HG02973 (cell line): ENCODE measurements at regions not wholly inside any gene's neighbourhood (a gene's known extent, or its start where the extent isn't known, plus 50 kb on each side); places are given as distances from the start of the nearest gene placed in this dataset.
"Not testable (repeated sequence)": the region's sequence is repeated elsewhere in the genome, so short reads cannot be mapped to it uniquely, and the experiment has no call there.

ENCODE experiments used
- ATAC-seq: cut with Tn5 transposase; IDR thresholded peaks from one replicate; pipeline ENCODE4 v1.9.1; 2021; ENCODE audit warnings: moderate library complexity; ENCODE audit not compliant: unreplicated experiment

DNA sequence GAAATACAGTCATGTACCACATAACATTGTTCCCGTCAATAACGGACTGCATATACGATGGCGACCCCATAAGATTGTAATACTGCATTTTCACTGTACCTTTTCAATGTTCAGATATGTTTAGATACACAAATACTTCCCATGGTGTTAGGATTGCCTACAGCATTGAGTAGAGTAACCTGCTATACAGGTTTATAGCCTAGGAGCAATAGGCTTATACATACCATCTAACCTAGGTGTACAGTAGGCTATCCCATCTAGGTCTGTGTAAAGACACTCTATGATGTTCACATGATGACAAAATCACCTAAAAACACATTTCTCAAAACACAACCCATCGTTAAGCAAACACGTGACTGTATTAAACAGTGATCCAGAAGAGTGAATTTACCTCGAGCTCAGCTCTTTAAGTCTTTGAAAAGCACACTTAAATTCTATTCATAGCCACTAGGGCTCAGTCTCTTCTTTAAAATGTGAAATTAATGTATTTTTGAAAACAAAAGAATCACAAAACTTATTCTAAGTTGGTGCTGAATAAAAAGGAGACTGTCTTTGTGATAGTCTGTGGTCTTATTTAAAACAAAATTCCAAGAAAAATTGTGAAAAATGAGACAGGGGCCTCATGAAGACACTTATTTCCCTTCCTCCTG lies 239.1 kb upstream of the ARID2 start:
- no peak for ATAC-seq

GRCh38 chr12:45494279-45494678 lies 235.2 kb upstream of the ARID2 start:
- no peak for ATAC-seq

DNA sequence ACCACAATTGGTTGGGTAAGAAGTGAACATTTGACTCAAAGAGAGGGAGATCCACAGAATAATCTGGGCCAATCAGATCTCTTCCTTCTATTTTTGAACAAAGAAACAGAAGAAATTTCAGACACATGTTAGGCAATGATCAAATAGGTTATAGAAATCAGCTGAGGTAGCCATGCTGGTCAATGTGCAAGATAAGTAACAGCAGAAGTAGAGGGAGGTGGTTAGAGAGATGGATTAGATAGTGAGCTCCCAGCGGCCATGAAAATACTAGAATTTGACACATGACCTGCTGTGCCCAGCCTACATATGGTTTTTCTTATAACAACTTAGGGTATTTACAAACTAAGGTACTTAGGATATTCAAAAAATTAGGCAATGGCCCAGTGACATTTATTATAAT lies 230.9 kb upstream of the ARID2 start:
- no peak for ATAC-seq

DNA sequence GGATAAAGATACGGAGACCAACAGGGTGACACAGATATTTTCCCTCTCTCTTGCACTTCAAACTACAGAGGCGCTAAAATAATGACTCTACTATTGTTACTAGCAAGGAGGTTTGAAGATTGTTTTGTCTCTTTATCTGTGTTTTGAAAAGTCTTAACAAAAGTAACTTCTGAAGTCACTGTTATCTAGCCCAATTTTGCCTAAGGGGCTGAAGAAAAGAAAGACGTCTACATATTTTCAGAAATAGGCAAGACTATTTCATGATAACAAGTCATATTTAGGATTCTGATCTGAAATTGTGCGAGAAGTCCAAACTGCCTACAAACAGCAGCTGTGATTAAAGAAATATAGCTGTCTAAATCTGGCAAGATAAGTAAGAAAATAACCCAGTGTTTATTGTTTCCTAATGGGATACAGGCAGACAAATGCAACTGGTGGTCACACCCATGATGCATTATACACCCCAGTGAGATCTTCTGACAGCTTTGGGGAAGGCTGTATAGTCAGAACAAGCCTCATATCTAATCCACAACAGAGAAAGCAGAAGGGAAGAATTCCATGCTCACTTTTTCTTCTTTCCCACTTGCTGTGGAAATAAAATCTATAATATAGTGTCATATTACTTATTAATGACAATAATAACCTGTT lies 226.9 kb upstream of the ARID2 start:
- ATAC-seq: no peak

DNA sequence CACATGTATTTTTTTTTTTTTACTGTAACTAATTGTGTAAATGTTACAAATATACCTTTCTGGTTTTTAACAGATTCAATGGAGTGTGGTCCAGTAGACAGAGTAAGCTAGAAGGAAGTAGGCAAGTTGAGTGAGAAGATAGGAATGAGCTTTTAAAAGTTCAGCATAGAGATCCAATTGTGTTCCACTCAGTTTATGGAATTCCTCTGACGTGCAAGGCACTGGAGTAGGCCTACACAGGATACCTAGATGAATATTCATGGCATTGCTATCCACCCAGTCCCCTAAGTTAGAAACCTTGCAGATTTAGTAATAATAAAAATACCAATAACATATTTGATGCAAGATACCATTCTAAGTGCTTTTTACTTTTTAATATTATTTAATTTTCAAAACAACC lies 225.6 kb upstream of the ARID2 start:
- no peak for ATAC-seq

GRCh38 chr12:45504316-45505010 lies 225.0 kb upstream of the ARID2 start:
- ATAC-seq: no peak

DNA sequence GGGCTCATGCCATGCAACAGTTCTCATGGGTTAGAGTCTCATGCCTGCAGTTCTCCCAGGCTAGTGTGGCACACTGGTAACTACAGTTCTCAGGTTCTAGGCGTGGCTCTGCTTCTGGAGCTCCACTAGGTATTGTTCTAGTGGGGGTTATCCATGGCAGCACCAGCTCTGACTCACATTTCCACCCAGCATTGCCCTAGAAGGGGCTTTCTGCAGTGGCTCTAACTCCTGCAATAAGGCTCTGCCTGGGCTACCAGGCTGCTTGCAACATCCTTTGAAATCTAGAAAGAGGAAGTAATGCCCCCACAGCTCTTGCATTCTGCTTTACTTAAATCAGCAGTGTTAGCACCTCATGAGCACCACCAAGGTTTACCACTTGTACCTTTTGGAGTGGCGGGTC lies 220.3 kb upstream of the ARID2 start:
- ATAC-seq: peak; percentile 69

DNA sequence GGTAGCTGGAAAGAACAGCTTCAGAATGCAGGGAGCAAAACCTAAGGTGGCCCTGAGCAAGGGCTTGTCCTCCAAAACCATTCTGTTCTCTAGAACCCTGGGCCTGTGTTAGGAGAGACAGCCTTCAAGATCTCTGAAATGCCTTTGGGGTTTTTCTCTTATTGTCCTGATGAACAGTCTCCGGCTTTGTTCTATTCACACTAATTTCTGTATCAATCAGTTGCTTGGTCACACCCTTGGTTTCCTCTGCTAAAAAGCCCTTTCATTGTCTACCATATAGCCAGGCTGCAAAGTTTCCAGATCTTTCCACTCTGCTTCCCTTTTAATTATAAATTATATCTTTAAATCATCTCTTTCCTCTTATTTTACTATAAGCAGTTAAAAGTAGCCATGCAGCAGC lies 219.9 kb upstream of the ARID2 start:
- ATAC-seq: no peak

DNA sequence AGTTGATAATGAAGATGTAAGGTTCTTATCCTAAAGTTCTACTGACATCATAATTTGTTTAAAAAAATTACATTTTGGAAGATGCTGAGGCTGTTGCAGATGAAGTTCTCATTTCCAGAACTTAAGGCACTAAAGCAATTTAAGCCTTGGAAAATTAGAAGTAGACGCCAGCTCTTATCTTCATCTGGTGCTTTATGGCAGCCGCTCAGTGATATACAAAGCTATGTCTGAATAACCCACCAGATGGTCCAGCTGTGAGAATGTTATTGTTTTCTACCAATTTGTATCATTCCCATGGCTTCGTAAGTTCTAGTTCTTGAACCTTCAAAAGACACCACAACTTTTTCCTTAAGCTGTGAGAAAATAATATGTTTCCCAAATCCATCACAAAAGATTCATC lies 212.1 kb upstream of the ARID2 start:
- no peak for ATAC-seq

- no peak for ATAC-seq
Observed at GRCh38 chr12:45518291-45519235, 210.9 kb upstream of the ARID2 start.

GRCh38 chr12:45522227-45522626 lies 207.3 kb upstream of the ARID2 start:
- ATAC-seq: no peak

GRCh38 chr12:45526823-45527222 lies 202.7 kb upstream of the ARID2 start:
- ATAC-seq: not testable (repeated sequence)

DNA sequence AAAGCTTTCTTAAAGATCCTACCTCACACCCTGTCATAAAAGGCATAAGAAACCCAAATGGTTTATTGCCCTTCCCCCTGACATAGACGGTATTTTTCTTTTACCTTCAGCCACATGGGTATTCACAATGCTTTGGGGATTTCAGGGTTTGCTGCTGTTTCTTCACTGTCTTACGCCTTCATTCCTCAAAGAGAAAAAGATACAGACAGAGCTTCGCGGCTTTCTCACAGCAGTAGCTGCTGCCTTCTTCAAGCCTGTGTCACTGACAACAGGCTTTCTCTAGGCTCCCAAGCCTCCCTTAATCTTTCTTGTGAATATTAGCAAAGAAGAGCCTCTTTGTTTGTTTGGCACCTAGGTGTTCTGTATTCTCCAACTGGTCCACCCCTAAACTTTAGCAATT lies 197.4 kb upstream of the ARID2 start:
- no peak for ATAC-seq

DNA sequence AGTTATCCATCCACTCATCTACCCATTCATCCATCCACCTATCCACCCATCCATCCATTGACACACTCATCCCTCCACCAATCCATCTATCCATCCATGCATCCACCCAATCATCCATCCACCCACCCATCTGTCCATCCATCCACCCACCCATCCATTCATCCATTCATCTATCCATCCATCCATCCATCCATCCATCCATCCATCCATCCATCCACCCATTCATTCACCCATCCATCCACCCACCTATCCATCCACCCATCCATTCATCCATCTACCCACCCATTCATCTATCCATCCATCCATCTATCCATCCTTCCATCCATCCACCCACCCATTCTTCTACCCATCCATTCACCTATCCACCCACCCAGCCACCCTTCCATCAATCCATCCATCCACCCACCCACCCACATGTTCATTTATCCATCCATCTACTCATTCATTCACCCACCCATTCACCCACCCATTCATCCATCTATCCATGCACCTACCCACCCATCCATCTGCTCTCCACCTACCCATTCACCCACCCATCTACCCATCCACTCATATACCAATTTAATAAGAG lies 193.8 kb upstream of the ARID2 start:
- ATAC-seq: no peak

DNA sequence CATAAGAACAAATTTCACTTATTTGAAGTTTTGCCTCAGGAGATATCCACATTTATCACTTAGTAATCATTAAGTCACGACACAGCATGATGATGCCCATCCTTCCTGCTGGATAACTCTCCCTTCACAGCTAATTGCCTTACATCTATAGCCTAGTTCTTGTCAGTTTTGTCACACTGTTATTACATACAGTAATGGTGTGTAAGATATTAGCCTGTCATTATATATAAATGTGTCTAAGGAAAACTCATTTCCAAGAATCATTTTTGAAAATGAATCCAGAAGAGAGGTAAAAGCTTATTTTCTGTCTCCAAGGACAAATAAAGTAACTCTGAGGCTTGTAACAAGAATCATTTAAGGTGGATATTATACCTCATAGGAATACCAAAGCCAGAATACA lies 193.2 kb upstream of the ARID2 start:
- no peak for ATAC-seq

DNA sequence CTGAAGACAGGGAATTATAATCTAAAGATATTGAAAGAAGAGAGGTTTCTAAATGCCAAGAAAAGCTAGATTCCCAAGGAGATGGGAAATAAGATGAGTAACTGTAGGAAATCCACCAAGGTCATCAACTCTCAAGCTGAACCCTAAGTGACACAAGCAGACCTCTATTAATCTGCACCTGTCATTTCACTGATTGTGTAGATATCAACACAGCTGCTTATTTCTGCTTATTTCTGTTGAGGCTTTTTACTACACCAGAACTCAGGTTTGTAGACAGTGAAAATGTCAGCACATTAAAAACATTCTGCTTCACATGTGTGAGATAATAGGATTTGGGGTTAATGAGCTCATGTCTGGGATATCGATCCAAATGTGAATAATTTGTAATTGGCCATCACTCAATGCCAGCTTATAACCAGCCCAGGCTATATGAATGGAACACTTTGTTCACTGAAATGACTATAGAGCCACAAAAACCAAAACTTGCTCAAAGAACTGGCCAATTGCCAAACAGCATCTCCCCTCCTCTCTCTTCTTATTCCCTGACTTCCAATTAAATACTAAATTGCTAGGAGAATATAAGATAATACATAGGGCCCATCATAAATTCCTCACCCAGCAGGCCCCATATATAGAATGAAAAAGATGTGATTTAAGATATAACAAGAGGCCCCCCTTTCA lies 188.7 kb upstream of the ARID2 start:
- no peak for ATAC-seq

GRCh38 chr12:45543887-45544286 lies 185.6 kb upstream of the ARID2 start:
- ATAC-seq: peak; percentile 90

DNA sequence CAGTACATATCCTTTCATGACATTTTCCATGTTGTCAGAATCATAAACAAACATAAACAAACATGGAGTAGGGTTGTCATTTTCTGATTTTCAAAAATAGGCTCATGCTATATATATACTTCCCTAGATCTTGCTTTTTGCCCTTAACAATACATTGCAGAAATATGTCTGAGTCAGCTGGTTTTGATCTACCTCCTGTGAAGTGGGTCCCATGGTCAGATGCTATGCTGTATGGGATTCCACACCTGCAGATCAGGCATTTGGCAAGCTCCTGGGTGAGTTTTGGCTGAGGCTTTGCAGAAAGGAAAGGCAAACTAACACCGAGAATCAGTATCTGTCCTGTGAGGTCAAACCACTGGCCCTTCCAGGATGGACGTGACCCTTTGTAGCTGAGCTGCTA lies 183.0 kb upstream of the ARID2 start:
- ATAC-seq: no peak

DNA sequence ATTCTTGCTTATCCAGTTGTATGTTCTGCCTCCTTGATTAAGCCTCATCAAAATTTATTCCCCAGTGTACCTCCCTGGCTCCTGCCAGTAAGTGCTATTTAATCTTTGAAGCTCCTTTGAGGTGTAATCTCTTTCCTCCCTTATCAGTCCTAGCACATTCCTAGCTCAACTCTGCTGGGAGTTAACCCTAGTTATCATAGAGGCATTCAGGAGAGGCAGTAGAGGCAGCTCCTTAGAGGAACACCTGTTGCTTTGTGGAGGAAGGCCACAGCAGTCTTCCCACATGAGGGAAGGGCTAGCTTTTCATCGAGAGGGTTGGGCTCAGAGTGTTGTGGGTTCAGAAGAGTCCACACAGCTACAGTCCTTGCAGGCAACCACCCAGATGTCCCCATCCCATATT lies 182.4 kb upstream of the ARID2 start:
- ATAC-seq: no peak

DNA sequence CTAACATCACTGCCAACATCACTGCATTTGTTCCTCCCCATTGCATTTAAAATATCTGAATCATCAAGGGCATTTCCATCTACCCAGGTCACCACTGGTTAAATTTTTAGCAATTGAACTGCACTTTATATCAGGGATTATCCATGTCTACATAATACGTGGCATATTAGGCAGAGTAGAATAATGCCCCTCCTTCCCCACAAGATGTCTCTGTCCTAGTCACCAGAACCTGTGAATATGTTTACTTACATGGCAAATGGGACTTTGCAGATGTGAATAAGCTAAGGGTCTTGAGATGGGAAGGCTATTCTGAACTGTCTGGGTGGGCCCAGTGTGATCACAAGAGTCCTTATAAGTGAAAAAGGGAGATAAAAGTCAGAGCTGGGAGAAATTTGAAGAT lies 181.7 kb upstream of the ARID2 start:
- no peak for ATAC-seq
